ENCODE measurements at regions not wholly inside any gene's neighbourhood (a gene's known extent, or its start where the extent isn't known, plus 50 kb on each side); places are given as distances from the start of the nearest gene placed in this dataset.

DNA sequence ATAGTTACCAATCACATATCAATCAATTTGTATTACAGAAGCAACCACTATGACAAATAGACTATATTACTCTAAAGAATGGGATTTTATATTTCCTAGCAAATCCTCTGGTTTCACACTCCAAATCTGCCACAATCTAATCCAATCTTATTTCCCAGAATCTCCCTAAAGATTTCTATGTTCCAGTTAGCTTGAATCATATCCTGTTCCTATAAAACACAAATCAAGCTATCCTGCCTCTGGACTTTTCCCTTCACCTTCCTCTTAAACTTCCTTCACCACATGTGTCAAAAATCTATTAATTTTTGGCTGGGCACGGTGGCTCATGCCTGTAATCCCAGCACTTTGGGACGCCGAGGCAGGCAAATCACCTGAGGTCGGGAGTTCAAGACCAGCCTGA is 50.0 kb downstream of the PIK3C2A start:
- intact Hi-C loops (cut with DNase I): loop anchor here (10.0 kb wide), 1 partner anchor 47 kb away; the partner anchor contains the start of gene PIK3C2A
- DNase-seq: no peak
- no peak for ATAC-seq (ENCODE audit: poor library complexity)

DNA sequence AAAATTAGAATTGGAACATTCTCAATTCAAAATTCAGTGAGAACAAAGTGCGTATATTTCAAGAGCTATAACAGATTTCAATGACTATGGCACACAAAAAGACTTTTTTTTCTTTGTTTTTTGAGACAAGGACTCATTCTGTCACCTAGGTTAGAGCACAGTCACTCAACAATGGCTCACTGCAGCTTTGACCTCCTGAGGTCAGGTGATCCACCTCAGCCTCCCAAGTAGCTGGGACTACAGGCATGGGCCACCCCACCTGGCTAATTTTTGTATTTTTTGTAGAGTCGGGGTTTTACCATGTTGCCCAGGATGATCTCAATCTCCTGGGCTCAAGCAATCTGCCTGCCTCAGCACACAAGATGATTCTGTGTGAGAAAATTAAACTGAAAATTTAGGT is 51.5 kb downstream of the PIK3C2A start:
- DNase-seq (no peak), ATAC-seq (ENCODE audit: poor library complexity) (no peak)
- intact Hi-C loops (cut with DNase I): loop anchor here (10.0 kb wide), 1 partner anchor 49 kb away; the partner anchor contains the start of gene PIK3C2A

DNA sequence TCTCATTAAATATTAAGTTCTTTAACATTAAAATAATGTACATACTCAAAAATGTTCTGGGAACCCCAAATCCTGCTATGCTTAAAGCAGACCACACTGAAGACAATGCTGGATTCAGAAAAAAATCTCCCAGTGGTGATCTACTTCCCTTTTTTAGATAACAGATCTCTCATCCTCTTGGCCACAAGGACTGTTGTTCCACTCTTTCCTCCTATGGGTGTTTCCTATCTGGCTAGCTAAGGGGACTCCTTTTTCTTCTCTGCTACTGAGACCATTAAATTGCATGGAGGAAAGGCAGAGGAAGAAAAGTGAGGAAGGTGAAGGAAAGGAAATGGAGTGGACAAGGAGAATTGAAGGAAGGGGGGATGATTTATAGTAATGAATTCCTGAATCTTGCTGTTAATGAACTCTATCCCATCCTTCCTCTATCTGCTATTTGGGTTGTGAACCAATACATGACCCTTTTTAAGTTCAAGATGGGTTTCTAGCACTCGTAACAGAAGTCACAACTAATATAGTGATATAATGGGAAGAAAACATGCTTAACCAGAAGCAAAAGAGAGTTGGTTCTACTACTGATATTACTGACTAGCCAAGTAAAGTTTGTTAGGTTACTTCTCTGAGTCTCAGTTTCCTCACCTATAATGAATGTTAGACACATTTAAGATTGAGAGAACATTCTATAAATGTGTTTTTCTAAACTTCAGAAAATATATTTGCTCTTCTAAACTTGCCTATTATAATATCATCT is 53.2 kb downstream of the PIK3C2A start:
- intact Hi-C loops (cut with DNase I): loop anchor here (10.0 kb wide), 1 partner anchor 50 kb away; the partner anchor contains the start of gene PIK3C2A
- ATAC-seq (ENCODE audit: poor library complexity) (no peak), DNase-seq (no peak)

DNA sequence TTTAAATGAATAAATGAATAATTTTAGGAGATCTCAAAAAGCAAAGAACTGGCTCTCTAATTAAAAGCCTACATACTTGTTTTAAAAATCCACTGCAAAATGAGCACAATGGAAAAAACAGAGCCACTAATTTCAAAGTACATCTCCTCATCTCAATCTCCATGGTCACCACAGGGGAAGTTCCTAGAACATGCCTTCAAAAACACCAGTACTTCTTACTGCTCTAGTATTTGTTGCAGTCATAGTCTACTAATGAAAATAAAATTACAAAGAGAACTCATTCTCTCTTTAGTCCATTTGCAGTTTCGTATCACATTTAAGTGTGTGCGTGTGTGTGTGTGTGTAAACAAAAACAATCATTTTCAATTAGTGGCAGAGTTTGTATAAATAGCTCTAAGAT is 54.0 kb downstream of the PIK3C2A start:
- DNase-seq: no peak
- intact Hi-C loops (cut with DNase I): loop anchor here (10.0 kb wide), 1 partner anchor 51 kb away; the partner anchor contains the start of gene PIK3C2A
- ATAC-seq (ENCODE audit: poor library complexity): no peak

DNA sequence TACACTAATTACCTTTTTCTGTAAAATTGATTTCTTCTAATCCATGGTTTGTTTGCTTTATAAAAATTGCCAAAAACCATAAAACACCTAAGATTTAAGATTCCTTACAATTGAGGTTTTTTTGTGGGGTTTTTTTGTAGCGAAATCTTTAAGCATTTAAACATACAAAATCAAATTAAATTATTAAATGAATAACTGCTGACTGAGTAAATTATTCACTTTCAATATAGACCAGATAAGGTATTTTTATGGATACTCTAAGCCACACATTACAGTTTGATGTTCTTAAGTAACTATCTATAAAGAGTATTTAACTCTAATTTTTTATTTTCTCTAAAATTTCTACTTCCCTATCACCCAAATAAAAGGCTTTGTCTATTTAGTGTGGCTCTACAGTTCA is 55.5 kb downstream of the PIK3C2A start:
- ATAC-seq (ENCODE audit: poor library complexity) (no peak), DNase-seq (no peak)
- intact Hi-C loops (cut with DNase I): loop anchor here (10.0 kb wide), 1 partner anchor 52 kb away; the partner anchor contains the start of gene PIK3C2A

DNA sequence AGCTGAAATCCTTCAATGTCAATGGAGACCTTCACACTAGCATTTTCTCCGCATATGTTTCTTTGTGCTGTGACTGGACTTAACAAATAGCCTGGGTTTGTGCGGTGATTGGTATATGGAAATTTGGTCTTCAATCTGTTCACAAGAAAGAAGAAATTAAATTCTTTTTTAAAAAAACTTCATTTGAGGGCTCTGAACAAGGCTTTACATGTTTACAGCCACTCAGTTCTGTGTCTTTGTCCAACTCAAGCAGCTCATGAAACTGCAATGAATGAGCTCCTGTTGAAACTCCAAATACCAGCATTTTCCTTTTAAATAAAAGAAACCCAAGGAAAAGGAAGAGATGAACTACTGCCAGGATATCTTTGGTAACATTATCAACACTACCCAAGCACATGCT is 57.3 kb downstream of the PIK3C2A start:
- intact Hi-C loops (cut with DNase I): loop anchor here (10.0 kb wide), 1 partner anchor 54 kb away; the partner anchor contains the start of gene PIK3C2A
- DNase-seq (no peak), ATAC-seq (ENCODE audit: poor library complexity) (no peak)

DNA sequence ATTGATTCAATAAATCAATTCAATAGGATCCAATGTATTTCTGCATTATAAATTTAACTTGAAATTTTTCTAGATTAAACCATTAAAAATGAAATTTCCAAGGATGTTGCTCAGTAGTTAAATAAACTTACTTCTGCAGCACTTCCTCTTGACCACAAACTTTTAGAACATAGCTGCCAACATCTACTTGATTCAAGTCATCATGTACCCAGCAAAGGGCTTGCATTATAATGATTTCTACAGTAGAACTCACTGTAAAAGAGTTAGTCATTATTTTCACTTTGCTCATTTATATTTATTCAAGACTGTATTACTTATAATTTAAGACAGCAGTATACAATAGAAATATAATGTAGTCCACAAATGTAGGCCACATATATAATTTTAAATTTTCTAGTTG is 59.2 kb downstream of the PIK3C2A start:
- no peak for ATAC-seq (ENCODE audit: poor library complexity)
- DNase-seq: no peak
- intact Hi-C loops (cut with DNase I): no loop called here

DNA sequence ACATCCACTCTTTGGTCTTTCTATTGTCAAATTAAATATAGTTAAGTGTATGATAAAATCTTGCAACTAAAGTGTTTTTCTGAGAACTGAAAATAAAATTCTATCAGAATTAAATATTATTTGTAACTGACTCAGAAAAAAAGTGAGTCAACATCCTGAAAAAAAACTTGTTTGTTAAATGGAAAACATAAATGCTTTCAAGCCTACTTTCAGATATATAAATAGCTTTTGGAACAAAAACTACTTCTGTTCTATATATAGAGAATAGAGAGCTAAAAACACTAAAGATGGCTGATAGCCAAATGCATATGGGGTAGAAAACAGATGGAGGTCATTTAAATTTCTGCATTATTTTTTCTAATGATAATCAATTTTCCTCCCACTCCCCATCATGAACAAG is 61.8 kb downstream of the PIK3C2A start:
- intact Hi-C loops (cut with DNase I): no loop called here
- no peak for DNase-seq
- no peak for ATAC-seq (ENCODE audit: poor library complexity)

DNA sequence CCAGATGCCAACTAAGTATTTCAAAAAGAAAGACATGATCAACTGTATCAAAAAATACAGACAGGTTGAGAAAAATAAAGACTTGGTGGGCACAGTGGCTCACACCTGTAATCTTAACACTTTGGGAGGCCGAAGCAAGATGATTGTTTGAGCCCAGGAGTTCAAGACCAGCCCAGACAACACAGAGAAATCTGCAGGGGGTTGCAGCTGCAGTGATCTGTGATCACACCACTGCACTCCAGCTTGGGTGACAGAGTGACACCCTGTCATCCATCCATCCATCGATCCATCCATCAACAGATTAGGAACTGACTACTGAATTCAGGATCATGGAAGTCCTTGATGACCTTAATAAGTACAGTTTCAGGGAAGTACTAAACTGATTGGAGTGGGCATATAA is 65.0 kb upstream of the RPS13 start:
- ATAC-seq (ENCODE audit: poor library complexity) (no peak), DNase-seq (no peak)
- intact Hi-C loops (cut with DNase I): no loop called here

DNA sequence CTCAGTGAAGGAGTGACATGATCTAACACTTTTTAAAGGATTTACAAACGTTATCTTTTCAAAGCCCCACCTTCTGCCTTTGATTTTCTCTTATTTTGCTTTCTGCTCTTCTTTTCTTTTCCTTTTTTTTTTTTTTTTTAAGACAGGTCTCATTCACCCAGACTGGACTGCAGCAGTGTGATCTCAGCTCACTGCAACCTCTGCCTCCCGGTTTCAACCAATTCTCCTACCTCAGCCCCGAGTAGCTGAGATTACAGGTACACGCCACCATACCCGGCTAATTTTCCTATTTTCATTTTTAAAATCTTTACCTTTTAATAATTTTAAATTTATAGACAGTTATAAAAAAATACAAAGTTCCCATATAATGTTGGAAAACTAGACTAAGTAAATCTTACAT is 63.7 kb upstream of the RPS13 start:
- DNase-seq (no peak), ATAC-seq (ENCODE audit: poor library complexity) (no peak)
- intact Hi-C loops (cut with DNase I): no loop called here

DNA sequence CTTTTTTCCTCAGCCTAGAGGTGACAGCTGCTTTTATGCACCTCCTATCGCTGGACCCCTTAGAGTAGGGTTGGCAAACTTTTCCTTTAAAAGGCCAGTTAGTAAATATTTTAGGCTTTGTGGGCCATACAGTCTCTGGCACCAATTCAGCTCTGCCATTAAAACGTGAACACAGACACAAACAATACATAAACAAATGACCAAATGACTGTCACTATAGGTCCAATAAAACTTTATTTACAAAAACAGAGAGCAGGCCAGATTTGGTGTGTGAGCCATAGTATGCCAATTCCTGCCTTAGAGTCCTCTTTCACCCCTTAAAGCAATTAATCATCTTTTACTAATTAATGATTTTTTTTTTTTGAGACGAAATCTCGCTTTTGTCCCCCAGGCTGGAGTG is 61.1 kb upstream of the RPS13 start:
- ATAC-seq (ENCODE audit: poor library complexity) (no peak), DNase-seq (no peak)
- intact Hi-C loops (cut with DNase I): no loop called here

DNA sequence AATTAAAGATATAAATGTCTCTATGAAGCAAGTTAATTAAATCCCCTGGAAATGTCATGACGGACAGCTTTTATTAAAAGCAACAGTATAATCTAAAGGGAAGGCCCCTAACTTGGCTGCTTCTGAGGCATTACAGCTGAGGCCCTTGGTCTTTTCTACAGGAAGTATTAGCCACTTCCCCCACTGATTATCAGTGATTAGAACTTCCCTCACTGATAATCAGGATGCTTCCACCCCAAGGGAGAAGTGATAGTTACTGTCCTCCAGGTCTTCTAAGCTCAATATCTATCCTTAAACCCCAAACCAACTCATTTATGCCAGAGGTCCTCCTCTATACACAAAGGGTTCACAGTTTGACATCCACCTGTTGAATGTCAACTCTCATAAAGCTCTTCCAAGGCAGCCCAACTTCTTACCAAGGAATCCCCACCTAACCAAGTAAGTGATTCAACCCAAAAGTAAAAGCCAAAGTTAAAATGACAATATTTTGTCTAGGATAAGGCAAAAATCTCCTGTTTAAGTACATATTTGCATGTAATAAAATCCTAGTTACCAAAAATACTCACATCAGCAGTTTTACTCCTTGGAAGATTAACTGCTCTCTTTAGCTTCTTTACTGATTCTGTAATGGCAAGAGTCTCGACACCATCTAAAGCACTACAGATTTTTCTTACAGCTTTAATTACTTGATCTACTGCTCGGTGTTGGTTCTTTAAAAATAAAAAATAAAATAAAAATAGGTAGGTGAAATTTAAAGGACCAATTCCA is 58.6 kb upstream of the RPS13 start:
- ATAC-seq (ENCODE audit: poor library complexity) (no peak), DNase-seq (no peak)
- intact Hi-C loops (cut with DNase I): no loop called here

DNA sequence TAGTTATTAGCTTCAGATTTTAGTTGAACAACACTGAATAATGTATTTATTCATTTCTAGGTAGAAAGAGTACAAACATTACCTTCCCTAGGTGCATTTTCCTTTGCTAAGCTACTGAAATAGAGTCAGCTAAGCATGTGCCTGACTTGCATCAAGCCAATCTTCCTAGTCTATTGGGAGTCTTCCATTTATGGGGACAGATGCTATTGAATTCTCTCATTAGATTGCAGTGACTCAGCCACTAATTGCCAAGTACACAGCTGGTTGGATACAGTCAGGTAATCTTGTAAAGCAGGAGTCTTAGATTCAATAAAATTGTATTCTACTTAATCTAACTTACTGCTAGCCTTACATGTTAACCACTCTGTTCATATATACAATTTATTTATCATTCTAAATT is 55.2 kb upstream of the RPS13 start:
- intact Hi-C loops (cut with DNase I): no loop called here
- no peak for DNase-seq
- ATAC-seq (ENCODE audit: poor library complexity): no peak

DNA sequence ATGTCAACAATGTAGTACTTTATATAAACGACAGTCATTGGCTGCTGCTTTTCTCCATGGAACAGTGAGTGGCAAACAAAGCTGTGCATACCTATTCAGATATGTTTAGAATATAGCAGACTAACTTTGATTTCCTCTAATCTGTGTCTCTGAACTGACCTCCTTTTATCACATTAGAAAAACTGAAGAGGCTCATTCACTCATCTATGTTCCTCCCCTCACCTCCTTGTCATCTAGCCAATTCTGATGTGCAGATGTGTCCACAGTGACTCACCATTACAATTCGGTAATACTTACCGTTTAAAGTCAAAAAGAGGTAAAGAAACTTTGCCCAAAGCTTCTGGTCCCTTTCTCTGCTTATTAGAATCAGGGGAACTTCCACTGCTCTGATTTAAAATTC is 51.5 kb upstream of the RPS13 start:
- DNase-seq (no peak), ATAC-seq (ENCODE audit: poor library complexity) (no peak)
- intact Hi-C loops (cut with DNase I): no loop called here
